GM12892 (cell line): ENCODE measurements at regions not wholly inside any gene's neighbourhood (a gene's known extent, or its start where the extent isn't known, plus 50 kb on each side); places are given as distances from the start of the nearest gene placed in this dataset.
"Not testable (repeated sequence)": the region's sequence is repeated elsewhere in the genome, so short reads cannot be mapped to it uniquely, and the experiment has no call there.

Source experiments
- DNase-seq: peaks from one replicate; pipeline ENCODE4 v3.0.0; 2011; ENCODE audit not compliant: insufficient read length
- FAIRE-seq: peaks from 2 replicates; lab custom pipeline; 2011; peaks lifted over from hg19 to GRCh38; lab: Jason Lieb, UNC
- POLR2A ChIP-seq: IDR thresholded peaks from 2 replicates; pipeline ENCODE4 v1.6.1; 2011; ENCODE audit warnings: low read depth, low read length, control low read depth
- POLR2AphosphoS5 ChIP-seq: IDR thresholded peaks from 2 replicates; pipeline ENCODE4 v1.6.1; 2011; ENCODE audit warnings: low read depth, low read length, control low read depth
- TAF1 ChIP-seq: IDR thresholded peaks from 2 replicates; pipeline ENCODE4 v1.6.1; 2011; ENCODE audit warnings: low read depth, mild to moderate bottlenecking, control low read depth, low read length, borderline replicate concordance

- FAIRE-seq (no peak), DNase-seq (no peak)
- TF ChIP-seq POLR2A (no peak), POLR2AphosphoS5 (no peak), TAF1 (no peak)
Observed at GRCh38 chr9:78967596-78968217, 604.1 kb upstream of the TLE4 start.

DNA sequence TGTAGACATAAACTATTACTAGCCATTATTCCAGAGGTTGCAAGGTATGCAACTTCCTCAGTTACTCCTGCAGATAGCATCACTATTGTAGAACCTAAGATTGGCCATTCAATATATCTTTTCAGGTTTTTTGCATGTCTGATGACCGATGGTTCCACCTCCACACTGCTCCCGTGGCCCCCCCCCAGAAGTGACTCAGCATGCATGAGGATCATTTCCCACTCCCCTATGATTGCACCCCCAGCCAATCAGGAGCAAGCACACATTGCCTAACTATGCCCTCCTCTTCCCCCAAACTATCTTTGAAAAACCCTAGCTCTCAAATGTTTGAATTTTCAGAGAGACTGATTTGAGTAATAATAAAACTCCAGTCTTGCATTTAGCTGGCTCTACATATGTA, 601.4 kb upstream of the TLE4 start:
- TF ChIP-seq POLR2AphosphoS5, result no peak
- no peak for TF ChIP-seq TAF1
- no peak for DNase-seq
- no peak for FAIRE-seq

DNA sequence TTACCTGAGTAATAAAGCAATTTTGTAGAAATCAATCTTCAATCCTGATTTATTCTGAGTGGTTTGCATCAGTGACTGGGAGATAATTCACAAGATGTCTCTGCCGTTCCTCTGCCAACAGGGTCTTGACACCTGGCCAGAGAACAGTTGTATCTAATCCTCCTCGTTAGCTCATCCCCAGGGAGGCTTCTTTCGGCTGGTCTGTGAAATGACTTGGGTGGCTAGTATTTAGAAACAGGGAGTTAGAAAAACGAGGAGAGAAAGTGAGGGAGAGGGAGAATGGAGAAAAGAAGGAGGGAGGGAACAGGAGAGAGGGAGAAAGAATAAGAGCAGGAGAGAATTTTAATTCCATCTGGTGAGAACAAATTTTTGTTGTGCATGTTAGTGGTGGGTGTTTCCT, 600.2 kb upstream of the TLE4 start:
- FAIRE-seq, result no peak
- no peak for DNase-seq
- TF ChIP-seq TAF1 (no peak), POLR2AphosphoS5 (no peak), POLR2A (no peak)

DNA sequence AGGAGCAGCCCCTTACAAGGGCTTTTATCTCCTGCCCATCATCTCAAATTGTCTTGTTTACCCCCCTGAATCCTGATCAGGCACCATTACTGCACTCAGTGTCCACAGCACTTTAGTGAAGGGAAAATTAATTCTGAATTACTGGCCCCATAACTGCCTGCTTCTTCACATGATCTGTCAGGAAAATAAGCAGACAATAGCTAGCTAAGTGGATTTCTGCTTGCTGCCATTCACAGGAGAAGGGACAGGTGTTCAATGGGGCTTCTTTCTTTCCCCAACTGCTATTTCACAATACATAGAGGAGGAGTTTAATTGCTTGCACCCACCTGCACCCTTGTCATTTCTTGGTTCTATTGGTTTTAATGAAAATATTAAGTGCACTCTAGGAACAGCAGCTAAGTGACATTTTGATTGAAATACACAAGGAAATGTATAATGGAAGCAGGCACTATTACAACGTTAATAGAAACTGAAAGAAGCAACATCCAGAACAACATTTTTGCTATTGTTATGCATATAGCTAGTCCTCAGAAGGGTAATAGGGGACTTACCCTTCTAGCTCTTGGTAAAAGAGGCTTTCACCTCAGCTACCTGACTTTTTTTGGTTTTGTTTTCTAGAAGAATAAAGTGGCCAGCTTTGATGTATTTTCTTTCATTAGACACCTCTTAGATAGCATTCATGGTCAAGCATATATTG, 599.3 kb upstream of the TLE4 start:
- no peak for TF ChIP-seq POLR2A
- TF ChIP-seq POLR2AphosphoS5, result no peak
- TF ChIP-seq TAF1, result no peak
- DNase-seq (no peak), FAIRE-seq (no peak)

- FAIRE-seq (no peak), DNase-seq (no peak)
- TF ChIP-seq POLR2A (no peak), POLR2AphosphoS5 (no peak), TAF1 (no peak)
Observed at GRCh38 chr9:78973907-78974306, 597.9 kb upstream of the TLE4 start.

DNA sequence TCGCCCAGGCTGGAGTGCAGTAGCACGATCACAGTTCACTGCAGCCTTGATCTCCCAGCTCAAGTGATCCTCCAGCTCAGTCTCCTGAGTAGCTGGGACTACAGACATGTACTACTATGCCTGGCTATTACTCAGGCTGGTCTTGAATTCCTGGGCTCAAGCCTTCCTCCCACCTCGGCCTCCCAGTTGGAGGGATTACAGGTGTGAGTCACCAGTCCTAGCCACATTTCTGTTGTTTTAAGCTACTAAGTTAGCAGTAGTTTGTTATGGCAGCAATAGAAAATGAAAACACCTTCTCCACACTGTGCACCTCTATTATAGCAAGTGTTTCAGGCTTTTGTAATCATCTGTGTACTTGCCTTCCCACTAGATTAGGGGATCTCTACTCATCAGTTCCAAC, 588.9 kb upstream of the TLE4 start:
- TF ChIP-seq TAF1, result no peak
- no peak for TF ChIP-seq POLR2A
- TF ChIP-seq POLR2AphosphoS5, result no peak
- DNase-seq, result no peak
- FAIRE-seq, result no peak

DNA sequence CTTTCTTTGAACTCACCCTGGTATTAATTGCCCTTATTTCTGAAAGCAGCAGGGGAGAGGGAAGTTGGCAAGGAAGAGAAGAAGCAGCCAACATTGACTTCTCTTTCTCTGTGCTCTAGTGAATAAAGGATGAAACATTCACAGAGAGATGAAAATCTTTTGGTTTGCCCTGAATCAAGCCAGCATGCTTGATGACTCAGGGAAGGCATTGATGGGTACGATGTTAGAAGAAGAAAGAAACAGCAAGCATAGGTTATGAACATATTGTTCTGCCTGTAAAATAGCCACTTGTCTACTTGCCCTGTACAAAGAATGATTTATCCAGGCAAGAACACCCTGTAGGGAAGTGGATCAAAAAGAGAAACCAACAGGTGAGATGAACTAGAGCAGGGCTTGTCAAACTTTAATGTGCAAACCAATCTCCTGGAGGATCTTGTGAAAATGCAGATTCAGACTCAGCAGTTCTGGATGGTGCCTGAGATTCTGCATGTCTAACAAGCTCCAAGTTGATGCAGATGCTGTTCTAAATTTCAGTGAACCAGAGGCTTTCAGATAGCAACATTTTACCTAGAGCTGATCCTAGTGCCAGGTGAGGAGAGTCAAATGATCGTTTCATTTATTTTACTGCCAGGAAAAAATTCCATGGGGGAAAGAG, 586.6 kb upstream of the TLE4 start:
- no peak for FAIRE-seq
- TF ChIP-seq POLR2AphosphoS5, result no peak
- no peak for TF ChIP-seq TAF1
- no peak for TF ChIP-seq POLR2A
- DNase-seq, result no peak

DNA sequence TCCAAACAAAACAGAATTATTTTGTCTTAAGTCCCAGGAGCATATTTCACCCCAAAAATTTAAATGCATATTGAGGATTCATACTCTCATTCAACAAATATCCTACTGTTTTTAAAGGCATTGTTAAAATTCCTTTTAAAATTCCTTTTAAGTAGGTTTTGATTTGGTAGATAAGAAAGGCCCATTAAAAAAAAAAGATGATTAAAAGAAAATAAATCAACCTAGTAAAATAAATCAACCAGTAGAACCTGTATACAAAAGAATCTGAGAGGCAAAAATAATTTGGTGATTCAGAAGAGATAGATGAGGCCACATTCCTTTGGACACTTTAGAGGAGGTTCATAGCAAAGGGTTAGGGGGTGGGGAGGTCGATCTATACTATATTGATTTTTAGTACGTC, 585.3 kb upstream of the TLE4 start:
- no peak for FAIRE-seq
- DNase-seq, result no peak
- no peak for TF ChIP-seq POLR2AphosphoS5
- TF ChIP-seq TAF1, result no peak

DNA sequence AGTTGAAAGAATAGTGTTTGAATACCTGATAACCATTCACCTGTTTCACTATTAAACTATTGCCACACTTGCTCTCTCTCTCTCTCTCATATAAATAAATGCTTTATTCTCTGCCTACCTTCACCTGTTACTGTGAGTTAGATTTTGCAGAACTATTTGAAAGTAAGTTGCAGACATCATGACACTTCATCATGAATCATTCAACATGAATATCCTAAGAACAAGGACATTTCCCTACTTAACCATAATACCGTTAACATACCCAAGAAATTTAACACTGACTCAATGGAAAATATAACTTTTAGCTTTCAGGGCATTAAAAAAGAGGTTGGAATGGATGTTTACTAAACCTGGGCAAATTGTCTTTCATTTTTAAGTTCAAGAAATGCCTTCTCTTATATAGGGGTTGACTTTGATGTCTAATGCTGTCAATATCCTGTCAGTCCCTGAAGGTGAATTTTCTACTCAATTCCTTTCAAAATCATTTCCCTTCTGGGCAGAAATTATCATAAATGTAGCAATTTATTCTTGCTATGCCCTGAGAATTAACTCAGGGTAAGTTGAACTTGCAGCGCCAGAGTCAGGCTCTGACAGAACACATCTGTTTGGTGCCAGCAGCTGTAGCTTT, 582.6 kb upstream of the TLE4 start:
- no peak for DNase-seq
- no peak for FAIRE-seq
- TF ChIP-seq POLR2AphosphoS5 (no peak), TAF1 (no peak), POLR2A (no peak)

- DNase-seq, result no peak
- FAIRE-seq, result no peak
- TF ChIP-seq TAF1 (no peak), POLR2AphosphoS5 (no peak)
Observed at GRCh38 chr9:78994471-78994870, 577.3 kb upstream of the TLE4 start.

DNA sequence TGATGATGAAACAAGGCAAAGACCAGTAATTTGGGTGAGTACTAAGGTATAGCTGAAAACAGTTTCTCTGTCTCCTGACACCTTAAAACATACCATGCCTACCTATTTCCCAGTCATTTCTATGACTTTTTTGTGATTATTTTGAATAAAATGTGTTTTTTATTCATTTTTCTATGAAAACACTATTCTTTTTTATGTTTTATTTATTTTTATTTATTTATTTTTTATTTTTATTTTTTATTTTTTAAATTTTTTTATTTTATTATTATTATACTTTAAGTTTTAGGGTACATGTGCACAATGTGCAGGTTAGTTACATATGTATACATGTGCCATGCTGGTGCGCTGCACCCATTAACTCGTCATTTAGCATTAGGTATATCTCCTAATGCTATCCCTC, 576.8 kb upstream of the TLE4 start:
- not testable (repeated sequence) for FAIRE-seq, DNase-seq

DNA sequence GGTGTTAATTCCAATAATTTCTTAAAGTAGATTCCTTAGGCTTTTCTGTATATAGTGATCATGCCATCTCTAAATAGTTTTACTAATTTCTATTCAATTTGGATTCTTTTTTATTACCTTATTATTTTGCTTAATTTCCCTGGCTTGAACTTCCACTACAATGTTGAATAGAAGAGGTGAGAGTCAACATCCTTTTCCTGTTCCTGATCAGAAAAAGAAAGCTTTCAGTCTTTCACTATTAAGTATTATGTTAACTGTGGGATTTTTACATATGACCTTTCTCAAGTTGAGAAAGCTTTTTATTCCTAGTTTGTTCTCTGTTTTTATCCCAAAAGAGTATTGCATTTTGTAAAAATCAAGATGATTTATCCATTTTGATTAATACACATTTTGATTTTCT, 574.5 kb upstream of the TLE4 start:
- TF ChIP-seq POLR2AphosphoS5, result no peak
- no peak for TF ChIP-seq TAF1
- no peak for TF ChIP-seq POLR2A
- DNase-seq, result no peak
- FAIRE-seq, result no peak
